M059J (cell line): ENCODE measurements at regions not wholly inside any gene's neighbourhood (a gene's known extent, or its start where the extent isn't known, plus 50 kb on each side); places are given as distances from the start of the nearest gene placed in this dataset.

ENCODE experiments used
- DNase-seq: peaks from one replicate; pipeline ENCODE4 v3.0.0-alpha.2; 2012; ENCODE audit warnings: low read depth

- DNase-seq: peak; percentile 37
These were observed 690.0 kb upstream of the PIK3C3 start for GRCh38 chr18:41265047-41265446.

- DNase-seq: no peak
These were observed 691.1 kb upstream of the PIK3C3 start for GRCh38 chr18:41263956-41264355.

- DNase-seq: no peak
These were observed 692.3 kb upstream of the PIK3C3 start for GRCh38 chr18:41262688-41263087.

- no peak for DNase-seq
These were observed 710.4 kb upstream of the PIK3C3 start for GRCh38 chr18:41244591-41245037.

- no peak for DNase-seq
These were observed 717.7 kb upstream of the PIK3C3 start for GRCh38 chr18:41237317-41237716.

- no peak for DNase-seq
These were observed 723.4 kb upstream of the PIK3C3 start for GRCh38 chr18:41231681-41232080.

- peak; percentile 5 for DNase-seq
These were observed 727.0 kb upstream of the PIK3C3 start for GRCh38 chr18:41227993-41228392.

GRCh38 chr18:41226911-41227310 lies 728.1 kb upstream of the PIK3C3 start:
- no peak for DNase-seq

- peak; percentile 42 for DNase-seq
These were observed 728.8 kb upstream of the PIK3C3 start for GRCh38 chr18:41226186-41226585.

GRCh38 chr18:41216341-41217003 lies 738.6 kb upstream of the PIK3C3 start:
- DNase-seq: no peak

- DNase-seq: no peak
These were observed 747.3 kb upstream of the PIK3C3 start for GRCh38 chr18:41207706-41208105.

GRCh38 chr18:41206341-41206830 lies 748.6 kb upstream of the PIK3C3 start:
- no peak for DNase-seq

GRCh38 chr18:41199212-41199611 lies 755.8 kb upstream of the PIK3C3 start:
- DNase-seq: no peak

GRCh38 chr18:41197967-41198366 lies 757.1 kb upstream of the PIK3C3 start:
- DNase-seq: peak; percentile 3

- DNase-seq: peak; percentile 23
These were observed 784.7 kb upstream of the PIK3C3 start for GRCh38 chr18:41170346-41170745.

GRCh38 chr18:41165625-41166024 lies 789.4 kb upstream of the PIK3C3 start:
- DNase-seq: no peak

- no peak for DNase-seq
These were observed 792.3 kb upstream of the PIK3C3 start for GRCh38 chr18:41162781-41163180.

- no peak for DNase-seq
These were observed 792.8 kb upstream of the PIK3C3 start for GRCh38 chr18:41162191-41162590.

GRCh38 chr18:41155910-41156851 lies 798.9 kb upstream of the PIK3C3 start:
- DNase-seq: no peak

GRCh38 chr18:41155025-41155424 lies 800.0 kb upstream of the PIK3C3 start:
- no peak for DNase-seq

GRCh38 chr18:41153871-41154270 lies 801.2 kb upstream of the PIK3C3 start:
- DNase-seq: no peak

- DNase-seq: peak; percentile 43
These were observed 804.7 kb upstream of the PIK3C3 start for GRCh38 chr18:41150316-41150715.

GRCh38 chr18:41146301-41146700 lies 808.7 kb upstream of the PIK3C3 start:
- no peak for DNase-seq
